HG03457 (cell line): ENCODE measurements at regions not wholly inside any gene's neighbourhood (a gene's known extent, or its start where the extent isn't known, plus 50 kb on each side); places are given as distances from the start of the nearest gene placed in this dataset.
"Not testable (repeated sequence)": the region's sequence is repeated elsewhere in the genome, so short reads cannot be mapped to it uniquely, and the experiment has no call there.

Experiments
- ATAC-seq: cut with Tn5 transposase; IDR thresholded peaks from one replicate; pipeline ENCODE4 v1.9.1; 2021; ENCODE audit warnings: moderate number of reproducible peaks; ENCODE audit not compliant: unreplicated experiment

- no peak for ATAC-seq
Observed at GRCh38 chr5:15384581-15384980, 115.4 kb upstream of the FBXL7 start.

GRCh38 chr5:15384176-15384575 lies 115.8 kb upstream of the FBXL7 start:
- ATAC-seq = no peak

GRCh38 chr5:15383469-15383868 lies 116.5 kb upstream of the FBXL7 start:
- no peak for ATAC-seq

- ATAC-seq = no peak
Observed at GRCh38 chr5:15383021-15383420, 117.0 kb upstream of the FBXL7 start.

GRCh38 chr5:15377573-15378340 lies 122.2 kb upstream of the FBXL7 start:
- ATAC-seq = no peak

GRCh38 chr5:15376803-15377202 lies 123.2 kb upstream of the FBXL7 start:
- ATAC-seq = no peak

- no peak for ATAC-seq
Observed at GRCh38 chr5:15376088-15376487, 123.9 kb upstream of the FBXL7 start.

- ATAC-seq = no peak
Observed at GRCh38 chr5:15375559-15375958, 124.4 kb upstream of the FBXL7 start.

GRCh38 chr5:15374886-15375285 lies 125.1 kb upstream of the FBXL7 start:
- no peak for ATAC-seq

- no peak for ATAC-seq
Observed at GRCh38 chr5:15373151-15373550, 126.8 kb upstream of the FBXL7 start.

- ATAC-seq = no peak
Observed at GRCh38 chr5:15371184-15371583, 128.8 kb upstream of the FBXL7 start.

GRCh38 chr5:15368835-15369234 lies 131.1 kb upstream of the FBXL7 start:
- no peak for ATAC-seq

- no peak for ATAC-seq
Observed at GRCh38 chr5:15367489-15367888, 132.5 kb upstream of the FBXL7 start.

GRCh38 chr5:15366676-15367391 lies 133.1 kb upstream of the FBXL7 start:
- ATAC-seq = no peak

- ATAC-seq = no peak
Observed at GRCh38 chr5:15365070-15365469, 134.9 kb upstream of the FBXL7 start.

GRCh38 chr5:15363601-15364000 lies 136.4 kb upstream of the FBXL7 start:
- ATAC-seq = no peak

GRCh38 chr5:15357092-15357453 lies 142.9 kb upstream of the FBXL7 start:
- ATAC-seq = not testable (repeated sequence)

GRCh38 chr5:15356308-15357091 lies 143.5 kb upstream of the FBXL7 start:
- ATAC-seq = not testable (repeated sequence)

GRCh38 chr5:15354021-15354420 lies 146.0 kb upstream of the FBXL7 start:
- ATAC-seq = no peak

- no peak for ATAC-seq
Observed at GRCh38 chr5:15353086-15353645, 146.8 kb upstream of the FBXL7 start.

- ATAC-seq = no peak
Observed at GRCh38 chr5:15350614-15351013, 149.4 kb upstream of the FBXL7 start.
